A549 (cell line): ENCODE measurements at regions not wholly inside any gene's neighbourhood (a gene's known extent, or its start where the extent isn't known, plus 50 kb on each side); places are given as distances from the start of the nearest gene placed in this dataset.

Source experiments
- ATAC-seq, 2 experiments: fragments of 200-7000 bp in 1 of 2; fragments of >200 bp in 1 of 2; cut with Nextera tagmentation in 1 of 2; cut with Tn5 transposase in 1 of 2; 3 replicates each; pipeline versions ENCODE4 v1.8.0 to v1.9.1; 2018 to 2020; ENCODE audit warnings: mild to moderate bottlenecking in 1 of 2, moderate library complexity in 1 of 2
- CTCF ChIA-PET: fragments of 300-600 bp; sonication (Branson Sonifier 250); formaldehyde crosslinking; extraction: SDS; loops from one replicate; lab custom pipeline; 2021; ENCODE audit warnings: antibody characterized with exemption, inconsistent platforms; lab: Yijun Ruan, JAX
- POLR2A ChIA-PET: fragments of 350-600 bp; formaldehyde crosslinking; extraction: SDS; loops from one replicate; lab custom pipeline; 2021; ENCODE audit warnings: antibody characterized with exemption, inconsistent platforms; lab: Yijun Ruan, JAX
- DNase-seq, 2 experiments: peaks; one replicate each; pipeline versions ENCODE4 v3.0.0 to v3.0.0-alpha.2; 2011 to 2016; ENCODE audit warnings: low read depth in 1 of 2, low spot score in 1 of 2
- FAIRE-seq: peaks from 2 replicates; lab custom pipeline; 2011; peaks lifted over from hg19 to GRCh38; lab: Jason Lieb, UNC
- H3K27ac ChIP-seq, 2 experiments: fragments of >200 bp; sonication (Bioruptor Twin); formaldehyde crosslinking; 3 replicates each; pipeline ENCODE4 v1.5.1; 2016 to 2017
- H3K4me1 ChIP-seq: fragments of >200 bp; sonication (Bioruptor Twin); formaldehyde crosslinking; 3 replicates; pipeline ENCODE4 v1.6.1; 2016
- H3K4me2 ChIP-seq: fragments of >200 bp; sonication (Bioruptor Twin); formaldehyde crosslinking; 3 replicates; pipeline ENCODE4 v1.6.1; 2016
- H3K4me3 ChIP-seq: fragments of >200 bp; sonication (Bioruptor Twin); formaldehyde crosslinking; 3 replicates; pipeline ENCODE4 v1.5.1; 2016
- H3K9me3 ChIP-seq: fragments of >200 bp; sonication (Bioruptor Twin); formaldehyde crosslinking; 3 replicates; pipeline ENCODE4 v1.6.1; 2016
- CBX8 ChIP-seq: fragments of 200-600 bp; sonication (generic); IDR thresholded peaks from 2 replicates; pipeline ENCODE4 v1.6.1; 2016
- ESRRA ChIP-seq: fragments of 150-350 bp; IDR thresholded peaks from 2 replicates; pipeline ENCODE4 v1.6.1; 2014; ENCODE audit warnings: mild to moderate bottlenecking, low read length, borderline replicate concordance
- KDM5A ChIP-seq: fragments of 200-600 bp; sonication (generic); IDR thresholded peaks from 2 replicates; pipeline ENCODE4 v1.6.1; 2016; ENCODE audit warnings: antibody characterized with exemption, mild to moderate bottlenecking
- PHF8 ChIP-seq: fragments of 200-600 bp; sonication (generic); IDR thresholded peaks from 2 replicates; pipeline ENCODE4 v1.6.1; 2016; ENCODE audit warnings: low read depth, mild to moderate bottlenecking, antibody characterized with exemption, moderate library complexity, borderline replicate concordance
- RCOR1 ChIP-seq: fragments of 150-350 bp; IDR thresholded peaks from 2 replicates; pipeline ENCODE4 v1.6.1; 2014; ENCODE audit warnings: antibody characterized with exemption, low read length, low read depth
- SMC3 ChIP-seq: fragments of >200 bp; sonication (Bioruptor Twin); formaldehyde crosslinking; IDR thresholded peaks from 3 replicates; pipeline ENCODE4 v1.6.1; 2018; ENCODE audit warnings: inconsistent platforms
- TFCP2L1 ChIP-seq: fragments of 250-450 bp; sonication (Bioruptor Pico); IDR thresholded peaks from 2 replicates; pipeline ENCODE4 v1.5.0; 2021; ENCODE audit warnings: mild to moderate bottlenecking
- TP53 ChIP-seq: fragments of 250-450 bp; sonication (Bioruptor Pico); IDR thresholded peaks from 2 replicates; pipeline ENCODE4 v1.5.0; 2021; ENCODE audit warnings: mild to moderate bottlenecking, moderate library complexity
- WGBS: methylation state at CpG from one replicate; pipeline ENCODE4 v1.1.6; 2017; ENCODE audit errors: missing lambda C conversion rate; 5-methylcytosine and 5-hydroxymethylcytosine counted together

DNA sequence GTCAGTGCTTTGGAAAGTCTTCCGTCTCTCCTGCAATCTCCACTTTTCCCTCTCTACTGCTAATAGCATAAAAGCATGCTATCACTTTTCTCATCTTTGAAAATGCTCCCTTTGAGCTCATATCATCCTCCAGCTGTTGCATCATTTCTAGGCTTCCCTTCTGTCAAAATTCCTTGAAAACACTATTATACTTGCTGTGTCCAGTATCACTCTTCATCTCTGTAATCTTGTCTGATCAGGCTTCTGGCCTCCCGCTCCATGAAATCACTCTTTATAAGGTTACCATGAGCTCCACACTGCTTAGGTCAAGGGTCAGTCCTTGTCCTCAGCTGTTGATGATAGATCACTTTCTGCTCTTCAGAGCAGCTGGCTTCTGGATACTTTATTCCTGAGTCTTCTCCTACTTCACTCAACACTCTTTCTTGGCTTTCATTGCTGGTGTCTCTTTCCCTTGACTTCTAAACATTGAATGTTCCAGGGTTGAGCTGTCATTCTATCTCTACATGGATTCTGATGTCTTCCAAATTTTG is 50.9 kb upstream of the SPTSSB start:
- Histone ChIP-seq H3K27ac (0 out of 6 replicates have a peak overlapping the region, but pooled peaks of 1 of the 2 experiments have one; percentile 24), H3K9me3 (no peaks in the 10 kb centered on the region), H3K4me2 (no peak overlapping the region), H3K4me3 (no peak overlapping the region), H3K4me1 (peaks cover 7% of the 10 kb centered on the region; the same call in 1 of the 3 replicates)
- POLR2A ChIA-PET, result no interaction called here
- ATAC-seq (no peak), DNase-seq (no peak), FAIRE-seq (no peak)
- CTCF ChIA-PET, result interaction anchor here (0.6 to 2.0 kb wide), 11 partner anchors 13 to 736 kb away, joined by 3 to 9 read pairs (median 3); no protein-coding TSS in a partner anchor
- no peak for TF ChIP-seq PHF8
- TF ChIP-seq TP53 (CRISPR knock-in tag), result no peak
- no peak for TF ChIP-seq SMC3
- TF ChIP-seq ESRRA, result no peak
- no peak for TF ChIP-seq RCOR1
- TF ChIP-seq TFCP2L1 (CRISPR knock-in tag), result no peak
- TF ChIP-seq CBX8, result no peak
- no peak for TF ChIP-seq KDM5A
- WGBS, result 94% methylated on average over 2 of the region's 2 CpGs
